OCI-LY1 (cell line): ENCODE measurements at regions not wholly inside any gene's neighbourhood (a gene's known extent, or its start where the extent isn't known, plus 50 kb on each side); places are given as distances from the start of the nearest gene placed in this dataset.

ENCODE experiments used
- CTCF ChIP-seq: fragments of 200-600 bp; sonication (generic), shearing (Covaris generic); IDR thresholded peaks from 2 replicates; pipeline ENCODE4 v1.5.1; 2017; ENCODE audit warnings: mild to moderate bottlenecking, antibody characterized with exemption, low read length, moderate library complexity, mixed read lengths
- EZH2 ChIP-seq: fragments of 200-600 bp; sonication (generic), shearing (Covaris generic); IDR thresholded peaks from 2 replicates; pipeline ENCODE4 v1.8.0; 2017; ENCODE audit warnings: borderline replicate concordance, mixed run types, mild to moderate bottlenecking, antibody characterized with exemption, low read length, moderate library complexity, mixed read lengths

GRCh38 chr22:44650806-44651205 is 51.2 kb upstream of the PRR5 start:
- TF ChIP-seq CTCF, result no peak
- no peak for TF ChIP-seq EZH2
